IMR-90 (cell line): ENCODE measurements at regions not wholly inside any gene's neighbourhood (a gene's known extent, or its start where the extent isn't known, plus 50 kb on each side); places are given as distances from the start of the nearest gene placed in this dataset.

Experiments
- ATAC-seq: fragments of 200-7000 bp; cut with Tn5 transposase; 2 replicates; pipeline ENCODE4 v1.9.1; 2020; ENCODE audit warnings: low read depth, mild to moderate bottlenecking, moderate library complexity
- BruUV-seq: library from RNA; stranded (reverse); fragments of 400-500 nt; replicated peaks from 2 replicates; lab custom pipeline; 2021; lab: Mats Ljungman, UMichigan
- CTCF ChIA-PET: fragments of 300-600 bp; formaldehyde crosslinking; extraction: SDS; loops from one replicate; lab custom pipeline; 2021; ENCODE audit warnings: antibody characterized with exemption; lab: Yijun Ruan, JAX
- POLR2A ChIA-PET: fragments of 300-600 bp; sonication (Branson Sonifier 250); formaldehyde crosslinking; loops from one replicate; lab custom pipeline; 2022; ENCODE audit warnings: antibody characterized with exemption; ENCODE audit not compliant: unreplicated experiment; lab: Charles Lee
- DNase-seq: peaks from one replicate; pipeline ENCODE4 v3.0.0; 2013
- H2AFZ ChIP-seq: replicated peaks from 2 replicates; pipeline ENCODE3; 2013; ENCODE audit warnings: low read length, mild to moderate bottlenecking; ENCODE audit not compliant: poor library complexity
- H2AK5ac ChIP-seq: 2 replicates; pipeline ENCODE4 v1.6.1; 2013; ENCODE audit warnings: low read depth, low read length, inconsistent platforms
- H2AK9ac ChIP-seq: replicated peaks from 2 replicates; pipeline ENCODE3; 2013; ENCODE audit warnings: mild to moderate bottlenecking, low read depth, low read length, moderate library complexity; ENCODE audit not compliant: poor library complexity
- H2BK120ac ChIP-seq: 2 replicates; pipeline ENCODE4 v1.6.1; 2013; ENCODE audit warnings: low read depth, low read length, inconsistent platforms
- H2BK15ac ChIP-seq: 3 replicates; pipeline ENCODE4 v1.6.1; 2013; ENCODE audit warnings: low read depth, low read length, inconsistent platforms
- H2BK20ac ChIP-seq: 2 replicates; pipeline ENCODE4 v1.6.1; 2013; ENCODE audit warnings: low read depth, mild to moderate bottlenecking, inconsistent platforms, low read length, moderate library complexity
- H2BK5ac ChIP-seq: 2 replicates; pipeline ENCODE4 v1.6.1; 2013; ENCODE audit warnings: mild to moderate bottlenecking, low read depth, low read length, inconsistent platforms; ENCODE audit not compliant: poor library complexity, severe bottlenecking
- H3K14ac ChIP-seq: replicated peaks from 2 replicates; pipeline ENCODE4 v1.6.1; 2013; ENCODE audit warnings: low read depth, low read length, inconsistent platforms
- H3K18ac ChIP-seq: 2 replicates; pipeline ENCODE4 v1.6.1; 2013; ENCODE audit warnings: low read depth, low read length, control low read depth
- H3K23ac ChIP-seq: 2 replicates; pipeline ENCODE4 v1.6.1; 2013; ENCODE audit warnings: low read depth, low read length, inconsistent platforms
- H3K27ac ChIP-seq: 2 replicates; pipeline ENCODE4 v1.5.1; 2013; ENCODE audit warnings: mild to moderate bottlenecking, control low read depth, low read length; ENCODE audit not compliant: insufficient read depth
- H3K27me3 ChIP-seq: 2 replicates; pipeline ENCODE4 v1.6.1; 2013; ENCODE audit warnings: low read length; ENCODE audit not compliant: control insufficient read depth, insufficient read depth
- H3K36me3 ChIP-seq: 2 replicates; pipeline ENCODE4 v1.6.1; 2013; ENCODE audit warnings: low read length, mixed read lengths; ENCODE audit not compliant: control insufficient read depth, insufficient read depth
- H3K4ac ChIP-seq: 2 replicates; pipeline ENCODE4 v1.6.1; 2013; ENCODE audit warnings: low read depth, low read length, inconsistent platforms
- H3K4me1 ChIP-seq: 2 replicates; pipeline ENCODE4 v1.6.1; 2013; ENCODE audit warnings: low read length, mixed read lengths; ENCODE audit not compliant: control insufficient read depth, insufficient read depth
- H3K4me2 ChIP-seq: 2 replicates; pipeline ENCODE4 v1.6.1; 2013; ENCODE audit warnings: low read depth, mild to moderate bottlenecking, control low read depth, low read length, moderate library complexity
- H3K4me3 ChIP-seq: 2 replicates; pipeline ENCODE4 v1.5.1; 2013; ENCODE audit warnings: low read depth, mild to moderate bottlenecking, control low read depth, low read length, moderate library complexity; ENCODE audit not compliant: insufficient read depth
- H3K56ac ChIP-seq: 2 replicates; pipeline ENCODE4 v1.6.1; 2013; ENCODE audit warnings: low read length, inconsistent platforms; ENCODE audit not compliant: insufficient read depth; ENCODE audit errors: extremely low read depth
- H3K79me1 ChIP-seq, 2 experiments: 2 replicates each; pipeline ENCODE4 v1.6.1; 2013; ENCODE audit warnings: low read length in 2 of 2, inconsistent platforms in 1 of 2, low read depth in 1 of 2
- H3K9ac ChIP-seq: 2 replicates; pipeline ENCODE4 v1.6.1; 2013; ENCODE audit warnings: low read depth, low read length, control low read depth
- H3K9me1 ChIP-seq: 2 replicates; pipeline ENCODE4 v1.6.1; 2013; ENCODE audit warnings: low read length, inconsistent platforms; ENCODE audit not compliant: insufficient read depth
- H3K9me3 ChIP-seq: 2 replicates; pipeline ENCODE4 v1.6.1; 2013; ENCODE audit warnings: low read length; ENCODE audit not compliant: control insufficient read depth, insufficient read depth
- H4K20me1 ChIP-seq: 2 replicates; pipeline ENCODE4 v1.6.1; 2013; ENCODE audit warnings: low read length, inconsistent platforms; ENCODE audit not compliant: insufficient read depth
- H4K5ac ChIP-seq: 2 replicates; pipeline ENCODE4 v1.6.1; 2013; ENCODE audit warnings: mild to moderate bottlenecking, low read depth, low read length, control low read depth
- H4K8ac ChIP-seq, 2 experiments: 2 replicates each; pipeline ENCODE4 v1.6.1; 2013; ENCODE audit warnings: low read depth in 2 of 2, low read length in 2 of 2, control low read depth in 1 of 2, inconsistent platforms in 1 of 2
- H4K91ac ChIP-seq: 2 replicates; pipeline ENCODE4 v1.6.1; 2013; ENCODE audit warnings: low read depth, low read length, inconsistent platforms; ENCODE audit not compliant: insufficient read depth
- NFE2L2 ChIP-seq: fragments of 150-350 bp; IDR thresholded peaks from 2 replicates; pipeline ENCODE4 v1.6.1; 2016; ENCODE audit warnings: low read depth, mild to moderate bottlenecking, low read length
- RCOR1 ChIP-seq: IDR thresholded peaks from 2 replicates; pipeline ENCODE4 v1.6.1; 2012; ENCODE audit warnings: mild to moderate bottlenecking, low read length, improper control_type of control experiment; ENCODE audit not compliant: insufficient replicate concordance
- WGBS, 2 experiments: methylation state at CpG; one replicate each; pipeline versions ENCODE4 v1.1.5 to v1.1.7; 2013; ENCODE audit warnings: missing lambda C conversion rate in 2 of 2; ENCODE audit not compliant: insufficient read length in 1 of 2; ENCODE audit errors: extremely low coverage in 2 of 2; 5-methylcytosine and 5-hydroxymethylcytosine counted together
- dilution Hi-C: fragments of 300-500 bp; cut with HindIII; formaldehyde crosslinking; loops from one replicate; pipeline ENCODE4 v1.14.3; 2018; ENCODE audit warnings: low sequenced_read_pairs; ENCODE audit not compliant: unreplicated experiment
- in situ Hi-C: fragments of 300-500 bp; cut with MboI; formaldehyde crosslinking; loops from 3 replicates; pipeline ENCODE4 v1.14.3; 2019; ENCODE audit warnings: low sequenced_read_pairs, inconsistent platforms, mixed read lengths
- intact Hi-C: fragments of 100-400 bp; cut with micrococcal nuclease; formaldehyde crosslinking; loops from 2 replicates; pipeline ENCODE4 v1.10.0; 2022
- TF ChIP-seq, protein P1 (sequence below): fragments of 150-350 bp; IDR thresholded peaks from 2 replicates; pipeline ENCODE4 v1.6.1; 2017; ENCODE audit warnings: mild to moderate bottlenecking, antibody characterized with exemption, low read length, low read depth
- TF ChIP-seq, protein P2 (sequence below): conservative IDR thresholded peaks from 2 replicates; pipeline ENCODE4 v1.5.1; 2012; ENCODE audit warnings: mild to moderate bottlenecking, low read depth, low read length, improper control_type of control experiment
- TF ChIP-seq, protein P3 (sequence below): fragments of 150-350 bp; IDR thresholded peaks from 2 replicates; pipeline ENCODE4 v1.6.1; 2016; ENCODE audit warnings: low read depth, mild to moderate bottlenecking, low read length, moderate library complexity, borderline replicate concordance

DNA sequence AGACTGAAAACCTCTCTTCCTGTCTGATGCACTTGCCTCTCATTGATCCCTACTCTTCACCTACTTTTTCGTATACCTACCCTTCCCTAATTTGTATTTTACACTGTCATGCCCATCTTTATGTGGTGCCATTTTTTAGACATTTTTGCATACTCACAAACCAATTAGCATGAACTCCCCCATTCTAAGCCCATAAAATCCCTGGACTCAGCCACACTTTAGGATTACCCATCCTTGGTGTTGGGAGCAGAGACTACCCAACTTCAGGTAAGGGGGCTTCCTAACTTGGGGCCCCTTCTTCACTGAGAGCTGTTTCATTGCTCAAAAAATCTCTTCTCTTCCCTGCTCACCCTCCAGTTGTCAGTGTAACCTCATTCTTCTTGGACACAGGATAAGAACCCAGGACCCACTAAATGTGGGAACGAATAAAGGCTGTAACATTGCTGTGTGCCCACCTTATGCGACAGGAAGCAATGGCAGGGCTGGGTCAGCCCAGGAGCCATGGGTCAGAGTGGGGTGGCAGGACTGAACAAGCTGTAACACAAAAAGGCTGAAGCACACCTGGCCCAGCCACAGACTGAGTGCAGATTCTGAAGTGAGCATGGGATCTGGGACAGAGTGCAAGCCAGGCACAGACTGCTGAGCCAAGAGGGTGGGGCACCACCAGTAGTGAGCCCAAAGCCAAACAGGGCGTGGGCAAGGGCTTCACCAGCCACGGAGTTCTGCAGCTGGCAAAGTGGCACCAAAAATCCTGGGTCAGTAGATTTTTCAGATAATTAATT lies 789.1 kb upstream of the HS3ST5 start:
- no peak overlapping the region for H2BK20ac ChIP-seq
- H2BK120ac ChIP-seq, result no peak overlapping the region
- DNase-seq (no peak), ATAC-seq (no peak)
- no peak overlapping the region for H2AFZ ChIP-seq
- H3K9me3 ChIP-seq, result peaks cover 9% of the 10 kb centered on the region
- no peaks in the 10 kb centered on the region for H3K4me1 ChIP-seq
- no peak overlapping the region for H3K27ac ChIP-seq
- no peak overlapping the region for H3K4me2 ChIP-seq
- intact Hi-C loops (no loop called here), dilution Hi-C loops (no loop called here), in situ Hi-C loops (no loop called here)
- no peaks in the 10 kb centered on the region for H3K36me3 ChIP-seq
- 31% methylated on average over 1 of the region's 5 CpGs; no CpG with 5 or more reads in 1 of the 2 experiments for WGBS, 2 experiments
- H3K4me3 ChIP-seq, result no peak overlapping the region
- H4K91ac ChIP-seq, result no peak overlapping the region
- no peaks in the 10 kb centered on the region for H3K9me1 ChIP-seq
- no peaks in the 10 kb centered on the region for H3K27me3 ChIP-seq
- no peak overlapping the region for H2BK5ac ChIP-seq
- no peaks in the 10 kb centered on the region for H4K20me1 ChIP-seq
- no peak overlapping the region for H3K4ac ChIP-seq
- no peak overlapping the region for H3K14ac ChIP-seq
- no peak overlapping the region for H4K8ac ChIP-seq
- ChIA-PET CTCF (no interaction called here), POLR2A (no interaction called here)
- H3K79me1 ChIP-seq, result no peaks in the 10 kb centered on the region
- no peak overlapping the region for H2AK9ac ChIP-seq
- H3K18ac ChIP-seq, result no peak overlapping the region
- H2AK5ac ChIP-seq, result no peak overlapping the region
- no peak overlapping the region for H3K23ac ChIP-seq
- H4K5ac ChIP-seq, result no peak overlapping the region
- no peak overlapping the region for H3K56ac ChIP-seq
- H2BK15ac ChIP-seq, result no peak overlapping the region
- BruUV-seq, result no TSS peak
- H3K9ac ChIP-seq, result no peak overlapping the region
- TF ChIP-seq RCOR1 (no peak), NFE2L2 (no peak)
- TF ChIP-seq, protein P1, sequence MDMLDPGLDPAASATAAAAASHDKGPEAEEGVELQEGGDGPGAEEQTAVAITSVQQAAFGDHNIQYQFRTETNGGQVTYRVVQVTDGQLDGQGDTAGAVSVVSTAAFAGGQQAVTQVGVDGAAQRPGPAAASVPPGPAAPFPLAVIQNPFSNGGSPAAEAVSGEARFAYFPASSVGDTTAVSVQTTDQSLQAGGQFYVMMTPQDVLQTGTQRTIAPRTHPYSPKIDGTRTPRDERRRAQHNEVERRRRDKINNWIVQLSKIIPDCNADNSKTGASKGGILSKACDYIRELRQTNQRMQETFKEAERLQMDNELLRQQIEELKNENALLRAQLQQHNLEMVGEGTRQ, result no peak
- TF ChIP-seq, protein P2, sequence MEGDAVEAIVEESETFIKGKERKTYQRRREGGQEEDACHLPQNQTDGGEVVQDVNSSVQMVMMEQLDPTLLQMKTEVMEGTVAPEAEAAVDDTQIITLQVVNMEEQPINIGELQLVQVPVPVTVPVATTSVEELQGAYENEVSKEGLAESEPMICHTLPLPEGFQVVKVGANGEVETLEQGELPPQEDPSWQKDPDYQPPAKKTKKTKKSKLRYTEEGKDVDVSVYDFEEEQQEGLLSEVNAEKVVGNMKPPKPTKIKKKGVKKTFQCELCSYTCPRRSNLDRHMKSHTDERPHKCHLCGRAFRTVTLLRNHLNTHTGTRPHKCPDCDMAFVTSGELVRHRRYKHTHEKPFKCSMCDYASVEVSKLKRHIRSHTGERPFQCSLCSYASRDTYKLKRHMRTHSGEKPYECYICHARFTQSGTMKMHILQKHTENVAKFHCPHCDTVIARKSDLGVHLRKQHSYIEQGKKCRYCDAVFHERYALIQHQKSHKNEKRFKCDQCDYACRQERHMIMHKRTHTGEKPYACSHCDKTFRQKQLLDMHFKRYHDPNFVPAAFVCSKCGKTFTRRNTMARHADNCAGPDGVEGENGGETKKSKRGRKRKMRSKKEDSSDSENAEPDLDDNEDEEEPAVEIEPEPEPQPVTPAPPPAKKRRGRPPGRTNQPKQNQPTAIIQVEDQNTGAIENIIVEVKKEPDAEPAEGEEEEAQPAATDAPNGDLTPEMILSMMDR, result no peak
- TF ChIP-seq, protein P3, sequence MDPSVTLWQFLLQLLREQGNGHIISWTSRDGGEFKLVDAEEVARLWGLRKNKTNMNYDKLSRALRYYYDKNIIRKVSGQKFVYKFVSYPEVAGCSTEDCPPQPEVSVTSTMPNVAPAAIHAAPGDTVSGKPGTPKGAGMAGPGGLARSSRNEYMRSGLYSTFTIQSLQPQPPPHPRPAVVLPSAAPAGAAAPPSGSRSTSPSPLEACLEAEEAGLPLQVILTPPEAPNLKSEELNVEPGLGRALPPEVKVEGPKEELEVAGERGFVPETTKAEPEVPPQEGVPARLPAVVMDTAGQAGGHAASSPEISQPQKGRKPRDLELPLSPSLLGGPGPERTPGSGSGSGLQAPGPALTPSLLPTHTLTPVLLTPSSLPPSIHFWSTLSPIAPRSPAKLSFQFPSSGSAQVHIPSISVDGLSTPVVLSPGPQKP, result no peak
